Activated CD8-positive, alpha-beta T cell treated with anti-CD3 and anti-CD28 coated beads for 36 hours (primary cell): ENCODE measurements at regions not wholly inside any gene's neighbourhood (a gene's known extent, or its start where the extent isn't known, plus 50 kb on each side); places are given as distances from the start of the nearest gene placed in this dataset.

Experiments
- ATAC-seq: fragments of 200-7000 bp; cut with Tn5 transposase; one replicate; pipeline ENCODE4 v1.10.0; 2021; ENCODE audit warnings: mild to moderate bottlenecking, moderate library complexity
- CTCF ChIA-PET: fragments of 350-600 bp; sonication (Branson Sonifier 250); formaldehyde crosslinking; loops from one replicate; lab custom pipeline; 2021; ENCODE audit warnings: antibody characterized with exemption; lab: Charles Lee
- POLR2A ChIA-PET: fragments of 350-600 bp; sonication (Branson Sonifier 250); formaldehyde crosslinking; loops from one replicate; lab custom pipeline; 2021; ENCODE audit warnings: antibody characterized with exemption; lab: Charles Lee
- DNase-seq: peaks from one replicate; pipeline ENCODE4 v3.0.0-alpha.2; 2020
- H3K27ac Mint-ChIP-seq: one replicate; pipeline ENCODE4 v1.8.0; 2021; ENCODE audit warnings: mild to moderate bottlenecking, mixed read lengths
- H3K27me3 Mint-ChIP-seq: one replicate; pipeline ENCODE4 v1.8.0; 2021; ENCODE audit warnings: mixed read lengths
- H3K36me3 Mint-ChIP-seq: one replicate; pipeline ENCODE4 v1.8.0; 2021; ENCODE audit warnings: low read depth, mixed read lengths
- H3K4me1 Mint-ChIP-seq: one replicate; pipeline ENCODE4 v1.8.0; 2021; ENCODE audit warnings: low read depth, mixed read lengths
- H3K4me3 Mint-ChIP-seq: one replicate; pipeline ENCODE4 v1.8.0; 2021; ENCODE audit warnings: mild to moderate bottlenecking, moderate library complexity, mixed read lengths
- H3K9me3 Mint-ChIP-seq: one replicate; pipeline ENCODE4 v1.8.0; 2021; ENCODE audit warnings: mixed read lengths
- CTCF ChIP-seq: fragments of 200-600 bp; IDR thresholded peaks from one replicate; pipeline ENCODE4 v1.8.0; 2022; ENCODE audit warnings: antibody characterized with exemption, mild to moderate bottlenecking
- intact Hi-C: fragments of 100-400 bp; cut with micrococcal nuclease; formaldehyde crosslinking; loops from one replicate; pipeline ENCODE4 v1.10.0; 2022

GRCh38 chr12:90268574-90268973 lies 559.9 kb upstream of the ATP2B1 start:
- H3K9me3 Mint-ChIP-seq = no peaks in the 10 kb centered on the region
- H3K4me3 Mint-ChIP-seq = no peak overlapping the region
- DNase-seq (no peak), ATAC-seq (no peak)
- no peak for TF ChIP-seq CTCF
- no peaks in the 10 kb centered on the region for H3K4me1 Mint-ChIP-seq
- ChIA-PET CTCF (no interaction called here), POLR2A (interaction anchor here (0.6 kb wide), 1 partner anchor 471 kb away, joined by 3 read pairs; no protein-coding TSS in a partner anchor)
- intact Hi-C loops = no loop called here
- no peak overlapping the region for H3K27ac Mint-ChIP-seq
- H3K36me3 Mint-ChIP-seq = no peaks in the 10 kb centered on the region
- peaks cover 1% of the 10 kb centered on the region for H3K27me3 Mint-ChIP-seq

- ChIA-PET POLR2A (interaction anchor here (0.6 kb wide), 1 partner anchor 185 kb away, joined by 3 read pairs; no protein-coding TSS in a partner anchor), CTCF (interaction anchor here (1.6 kb wide), 1 partner anchor 720 kb away, joined by 3 read pairs; no protein-coding TSS in a partner anchor)
- no peak for TF ChIP-seq CTCF
- Mint-ChIP-seq H3K27me3 (peaks cover 4% of the 10 kb centered on the region), H3K9me3 (no peaks in the 10 kb centered on the region), H3K36me3 (no peaks in the 10 kb centered on the region), H3K27ac (no peak overlapping the region), H3K4me1 (no peaks in the 10 kb centered on the region), H3K4me3 (no peak overlapping the region)
- DNase-seq (no peak), ATAC-seq (no peak)
- intact Hi-C loops = no loop called here
Observed at GRCh38 chr12:90262251-90262650, 553.6 kb upstream of the ATP2B1 start.

- no peak overlapping the region for H3K27ac Mint-ChIP-seq
- no peaks in the 10 kb centered on the region for H3K36me3 Mint-ChIP-seq
- no peak overlapping the region for H3K4me3 Mint-ChIP-seq
- CTCF ChIA-PET = interaction anchor here (1.6 kb wide), 1 partner anchor 719 kb away, joined by 3 read pairs; no protein-coding TSS in a partner anchor
- ATAC-seq (no peak), DNase-seq (no peak)
- POLR2A ChIA-PET = no interaction called here
- H3K9me3 Mint-ChIP-seq = no peaks in the 10 kb centered on the region
- H3K27me3 Mint-ChIP-seq = peaks cover 4% of the 10 kb centered on the region
- intact Hi-C loops = no loop called here
- no peaks in the 10 kb centered on the region for H3K4me1 Mint-ChIP-seq
- TF ChIP-seq CTCF = no peak
Observed at GRCh38 chr12:90261283-90261682, 552.6 kb upstream of the ATP2B1 start.

- no peak overlapping the region for H3K27ac Mint-ChIP-seq
- CTCF ChIA-PET = no interaction called here
- no peak for TF ChIP-seq CTCF
- POLR2A ChIA-PET = no interaction called here
- no peaks in the 10 kb centered on the region for H3K36me3 Mint-ChIP-seq
- H3K4me3 Mint-ChIP-seq = no peak overlapping the region
- intact Hi-C loops = no loop called here
- no peak for ATAC-seq
- peaks cover 4% of the 10 kb centered on the region for H3K27me3 Mint-ChIP-seq
- no peaks in the 10 kb centered on the region for H3K4me1 Mint-ChIP-seq
- H3K9me3 Mint-ChIP-seq = no peaks in the 10 kb centered on the region
- no peak for DNase-seq
Observed at GRCh38 chr12:90260136-90260535, 551.5 kb upstream of the ATP2B1 start.

GRCh38 chr12:90257927-90258624 lies 549.4 kb upstream of the ATP2B1 start:
- ChIA-PET CTCF (no interaction called here), POLR2A (no interaction called here)
- DNase-seq (no peak), ATAC-seq (no peak)
- Mint-ChIP-seq H3K27me3 (peaks cover 4% of the 10 kb centered on the region), H3K4me1 (peaks cover 6% of the 10 kb centered on the region), H3K27ac (no peak overlapping the region), H3K36me3 (no peaks in the 10 kb centered on the region), H3K9me3 (no peaks in the 10 kb centered on the region), H3K4me3 (no peak overlapping the region)
- intact Hi-C loops = no loop called here
- no peak for TF ChIP-seq CTCF
